ENCODE measurements at regions not wholly inside any gene's neighbourhood (a gene's known extent, or its start where the extent isn't known, plus 50 kb on each side); places are given as distances from the start of the nearest gene placed in this dataset.

DNA sequence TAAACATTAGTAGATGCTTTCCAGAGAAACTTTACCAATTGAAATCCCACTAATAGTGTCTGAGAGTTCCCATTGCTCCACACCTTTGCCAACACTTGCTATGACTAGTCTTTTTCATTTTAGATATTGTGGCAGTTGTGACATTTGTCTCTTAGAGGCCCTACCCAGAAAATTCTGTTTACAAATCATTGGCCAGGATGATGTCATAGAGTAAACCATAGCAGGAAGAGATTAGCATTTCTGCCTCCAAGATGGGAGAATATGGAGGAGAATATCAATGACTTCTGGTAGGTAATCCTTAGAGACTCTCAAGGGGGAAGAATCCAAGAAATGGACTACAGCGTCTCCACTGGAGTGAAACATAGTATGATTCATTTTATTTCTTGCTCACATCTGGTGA lies 291.0 kb upstream of the CNTN3 start:
- ATAC-seq (no peak), DNase-seq (ENCODE audit: extremely low read depth in 1 of 4, low spot score in 3 of 4) (no peak), FAIRE-seq (no peak)
- Histone ChIP-seq H3K9me3 (replicated peaks; ENCODE audit: control insufficient read depth, insufficient read depth, low read depth, low read length) (no peaks in the 10 kb centered on the region), H3K4me1 (replicated peaks in 1 of 2; ENCODE audit: control insufficient read depth in 2 of 2, insufficient read depth in 2 of 2, low read length in 2 of 2) (no peaks in the 10 kb centered on the region), H3K27ac (ENCODE audit: extremely low read depth, low read depth, low read length) (no peak overlapping the region), H3K4me3 (no peak overlapping the region), H3K79me2 (ENCODE audit: control insufficient read depth, insufficient read depth, low read length) (no peaks in the 10 kb centered on the region), H3K27me3 (ENCODE audit: control insufficient read depth in 2 of 2, insufficient read depth in 2 of 2, low read length in 2 of 2) (no peaks in the 10 kb centered on the region), H3K9ac (ENCODE audit: insufficient read depth in 1 of 2, low read depth in 2 of 2, low read length in 2 of 2) (no peak overlapping the region), H3K4me2 (ENCODE audit: insufficient read depth, low read length) (no peak overlapping the region), H4K20me1 (replicated peaks; ENCODE audit: control insufficient read depth, insufficient read depth, low read length) (no peaks in the 10 kb centered on the region), H3K9me1 (ENCODE audit: control insufficient read depth, insufficient read depth, low read length) (no peaks in the 10 kb centered on the region), H2AFZ (ENCODE audit: low read depth, low read length) (no peak overlapping the region), H3K36me3 (ENCODE audit: control insufficient read depth, insufficient read depth, low read length) (no peaks in the 10 kb centered on the region)
- intact Hi-C loops (cut with micrococcal nuclease) (no loop called here), in situ Hi-C loops (cut with MboI) (no loop called here)
- no CpG with 5 or more reads among the region's 1 CpG for WGBS (ENCODE audit: insufficient coverage, low coverage, missing lambda C conversion rate)
- ChIA-PET POLR2A (no interaction called here), CTCF (ENCODE audit: low intra/inter-chr PET ratio) (no interaction called here)
- TF ChIP-seq PURB (CRISPR knock-in tag; IDR thresholded peaks at IDR 0.05; ENCODE audit: low read depth) (no peak), EP400 (IDR thresholded peaks at IDR 0.05) (no peak), ZNF24 (IDR thresholded peaks at IDR 0.05) (no peak), ETV6 (IDR thresholded peaks at IDR 0.05; ENCODE audit: borderline replicate concordance in 1 of 2, low read depth in 2 of 2, low read length in 1 of 2) (no peak), ETV6 (CRISPR knock-in tag; IDR thresholded peaks at IDR 0.05; ENCODE audit: borderline replicate concordance) (no peak), ELF4 (CRISPR knock-in tag; IDR thresholded peaks at IDR 0.05) (no peak), GTF2E2 (tag; IDR thresholded peaks at IDR 0.05) (no peak), EWSR1 (IDR thresholded peaks at IDR 0.05; ENCODE audit: borderline replicate concordance, low read depth, partially characterized antibody) (no peak), GTF2F1 (IDR thresholded peaks at IDR 0.05; ENCODE audit: low read depth, low read length) (no peak), CREB3 (tag; conservative IDR thresholded peaks at IDR 0.05; ENCODE audit: low read depth) (no peak), SMAD4 (CRISPR knock-in tag; conservative IDR thresholded peaks at IDR 0.05) (no peak), JUN (IDR thresholded peaks at IDR 0.05; ENCODE audit: borderline replicate concordance, low read depth, low read length) (no peak), JUN (CRISPR knock-in tag; IDR thresholded peaks at IDR 0.05; ENCODE audit: borderline replicate concordance) (no peak), CREM (IDR thresholded peaks at IDR 0.05; ENCODE audit: low read depth) (no peak), NFATC3 (IDR thresholded peaks at IDR 0.05) (no peak), MCM7 (IDR thresholded peaks at IDR 0.05) (no peak), ETS1 (conservative IDR thresholded peaks at IDR 0.05; ENCODE audit: control insufficient read depth, low read depth, low read length) (no peak), ZKSCAN1 (IDR thresholded peaks at IDR 0.05; ENCODE audit: low read depth, low read length) (no peak)
- TF ChIP-seq, protein P1, sequence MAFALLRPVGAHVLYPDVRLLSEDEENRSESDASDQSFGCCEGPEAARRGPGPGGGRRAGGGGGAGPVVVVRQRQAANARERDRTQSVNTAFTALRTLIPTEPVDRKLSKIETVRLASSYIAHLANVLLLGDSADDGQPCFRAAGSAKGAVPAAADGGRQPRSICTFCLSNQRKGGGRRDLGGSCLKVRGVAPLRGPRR (CRISPR knock-in tag; IDR thresholded peaks at IDR 0.05), result no peak
- no TSS peak for BruUV-seq (replicated peaks)

Data from K562 (cell line).